PC-3 (cell line): ENCODE measurements at regions not wholly inside any gene's neighbourhood (a gene's known extent, or its start where the extent isn't known, plus 50 kb on each side); places are given as distances from the start of the nearest gene placed in this dataset.

Experiments used
- EZH2 ChIP-seq: fragments of 300-600 bp; sonication (generic); IDR thresholded peaks from one replicate; pipeline ENCODE4 v1.6.1; 2017; ENCODE audit warnings: antibody characterized with exemption, mild to moderate bottlenecking, low read length; ENCODE audit not compliant: unreplicated experiment
- EZH2phosphoT487 ChIP-seq: fragments of 300-600 bp; sonication (generic); IDR thresholded peaks from 2 replicates; pipeline ENCODE4 v1.6.1; 2018; ENCODE audit warnings: mild to moderate bottlenecking, antibody characterized with exemption, low read length, borderline replicate concordance
- TF ChIP-seq, protein P1 (sequence below): fragments of 300-600 bp; sonication (generic); conservative IDR thresholded peaks from 2 replicates; pipeline ENCODE4 v1.5.1; 2017; ENCODE audit warnings: antibody characterized with exemption, low read depth, mild to moderate bottlenecking, low read length

DNA sequence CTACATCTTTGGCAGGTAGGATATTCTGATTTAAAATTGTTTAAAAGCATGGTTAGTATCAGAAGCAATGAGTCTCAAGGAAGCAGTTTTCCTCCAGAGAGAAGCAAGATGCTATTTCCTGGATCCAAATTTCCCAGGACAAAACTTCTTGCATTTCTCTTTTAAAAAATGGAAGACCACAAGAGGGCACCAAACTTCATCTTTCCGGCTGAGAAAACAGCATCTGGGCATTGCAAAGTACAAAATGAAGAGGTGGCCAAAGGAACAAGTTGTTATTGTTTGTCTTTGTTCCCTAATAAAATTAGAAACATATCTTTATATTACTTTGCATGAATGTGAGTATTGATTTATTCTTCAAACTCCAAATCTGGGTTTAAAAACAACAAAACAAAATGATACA lies 60.0 kb upstream of the LRCH1 start:
- TF ChIP-seq, protein P1, sequence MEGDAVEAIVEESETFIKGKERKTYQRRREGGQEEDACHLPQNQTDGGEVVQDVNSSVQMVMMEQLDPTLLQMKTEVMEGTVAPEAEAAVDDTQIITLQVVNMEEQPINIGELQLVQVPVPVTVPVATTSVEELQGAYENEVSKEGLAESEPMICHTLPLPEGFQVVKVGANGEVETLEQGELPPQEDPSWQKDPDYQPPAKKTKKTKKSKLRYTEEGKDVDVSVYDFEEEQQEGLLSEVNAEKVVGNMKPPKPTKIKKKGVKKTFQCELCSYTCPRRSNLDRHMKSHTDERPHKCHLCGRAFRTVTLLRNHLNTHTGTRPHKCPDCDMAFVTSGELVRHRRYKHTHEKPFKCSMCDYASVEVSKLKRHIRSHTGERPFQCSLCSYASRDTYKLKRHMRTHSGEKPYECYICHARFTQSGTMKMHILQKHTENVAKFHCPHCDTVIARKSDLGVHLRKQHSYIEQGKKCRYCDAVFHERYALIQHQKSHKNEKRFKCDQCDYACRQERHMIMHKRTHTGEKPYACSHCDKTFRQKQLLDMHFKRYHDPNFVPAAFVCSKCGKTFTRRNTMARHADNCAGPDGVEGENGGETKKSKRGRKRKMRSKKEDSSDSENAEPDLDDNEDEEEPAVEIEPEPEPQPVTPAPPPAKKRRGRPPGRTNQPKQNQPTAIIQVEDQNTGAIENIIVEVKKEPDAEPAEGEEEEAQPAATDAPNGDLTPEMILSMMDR, result peak; percentile 70
- TF ChIP-seq EZH2phosphoT487, result no peak
- no peak for TF ChIP-seq EZH2
